ENCODE measurements at regions not wholly inside any gene's neighbourhood (a gene's known extent, or its start where the extent isn't known, plus 50 kb on each side); places are given as distances from the start of the nearest gene placed in this dataset.
A peak's percentile ranks its signal among the peaks of the same experiment; 100 is the strongest.

- Mint-ChIP-seq H3K27me3 (no peaks in the 10 kb centered on the region), H3K9me3 (no peaks in the 10 kb centered on the region), H3K27ac (no peak overlapping the region), H3K4me1 (no peaks in the 10 kb centered on the region), H3K36me3 (no peaks in the 10 kb centered on the region), H3K4me3 (no peak overlapping the region)
- no peak for DNase-seq
- Histone ChIP-seq H3K27me3 (ENCODE audit: insufficient read depth, low read length, poor library complexity, severe bottlenecking) (no peaks in the 10 kb centered on the region), H3K27ac (ENCODE audit: low read depth, low read length) (no peak overlapping the region), H3K9me3 (ENCODE audit: low read length) (no peaks in the 10 kb centered on the region), H3K36me3 (ENCODE audit: insufficient read depth, low read length) (no peaks in the 10 kb centered on the region), H3K4me3 (ENCODE audit: low read length) (no peak overlapping the region), H3K4me1 (ENCODE audit: insufficient read depth, low read length) (no peaks in the 10 kb centered on the region)
- CTCF ChIA-PET, result no interaction called here
- POLR2A ChIA-PET, result no interaction called here
These were observed 204.9 kb upstream of the CDH13 start for GRCh38 chr16:82421851-82422250.

- CTCF ChIA-PET, result no interaction called here
- H3K27me3 Mint-ChIP-seq, result no peaks in the 10 kb centered on the region
These were observed 207.4 kb upstream of the CDH13 start for GRCh38 chr16:82419332-82419731.

GRCh38 chr16:82414476-82414875 is 212.3 kb upstream of the CDH13 start:
- DNase-seq, result no peak
- H3K36me3 Mint-ChIP-seq, result no peaks in the 10 kb centered on the region
- H3K27ac Mint-ChIP-seq, result no peak overlapping the region
- Histone ChIP-seq H3K4me3 (ENCODE audit: low read length) (no peak overlapping the region), H3K27me3 (ENCODE audit: insufficient read depth, low read length, poor library complexity, severe bottlenecking) (no peaks in the 10 kb centered on the region), H3K36me3 (ENCODE audit: insufficient read depth, low read length) (no peaks in the 10 kb centered on the region), H3K4me1 (ENCODE audit: insufficient read depth, low read length) (no peaks in the 10 kb centered on the region), H3K27ac (ENCODE audit: low read depth, low read length) (no peak overlapping the region), H3K9me3 (ENCODE audit: low read length) (no peaks in the 10 kb centered on the region)
- no peaks in the 10 kb centered on the region for H3K4me1 Mint-ChIP-seq
- peaks cover 0 to 7% of the 10 kb centered on the region in 2 donors for H3K27me3 Mint-ChIP-seq
- no peaks in the 10 kb centered on the region for H3K9me3 Mint-ChIP-seq
- ChIA-PET POLR2A (no interaction called here), CTCF (no interaction called here)
- H3K4me3 Mint-ChIP-seq, result no peak overlapping the region

More at GRCh38 chr16:82419332-82419731, 207.4 kb upstream of the CDH13 start:
- no peak overlapping the region for H3K4me3 ChIP-seq (ENCODE audit: low read length)
- POLR2A ChIA-PET, result no interaction called here
- Mint-ChIP-seq H3K36me3 (no peaks in the 10 kb centered on the region), H3K4me1 (no peaks in the 10 kb centered on the region), H3K4me3 (no peak overlapping the region), H3K9me3 (no peaks in the 10 kb centered on the region), H3K27ac (no peak overlapping the region)
- no peak for DNase-seq
- no peaks in the 10 kb centered on the region for H3K27me3 ChIP-seq (ENCODE audit: insufficient read depth, low read length, poor library complexity, severe bottlenecking)
- no peaks in the 10 kb centered on the region for H3K36me3 ChIP-seq (ENCODE audit: insufficient read depth, low read length)
- no peaks in the 10 kb centered on the region for H3K4me1 ChIP-seq (ENCODE audit: insufficient read depth, low read length)
- H3K9me3 ChIP-seq (ENCODE audit: low read length), result no peaks in the 10 kb centered on the region
- H3K27ac ChIP-seq (ENCODE audit: low read depth, low read length), result no peak overlapping the region

GRCh38 chr16:82412770-82413169 is 214.0 kb upstream of the CDH13 start:
- no peaks in the 10 kb centered on the region for H3K36me3 ChIP-seq (ENCODE audit: insufficient read depth, low read length)
- no peaks in the 10 kb centered on the region for H3K9me3 ChIP-seq (ENCODE audit: low read length)
- no peak overlapping the region for H3K4me3 Mint-ChIP-seq
- no peak overlapping the region for H3K27ac Mint-ChIP-seq
- H3K27ac ChIP-seq (ENCODE audit: low read depth, low read length), result no peak overlapping the region
- H3K4me1 ChIP-seq (ENCODE audit: insufficient read depth, low read length), result no peaks in the 10 kb centered on the region
- peaks cover 0 to 8% of the 10 kb centered on the region in 2 donors for H3K27me3 Mint-ChIP-seq
- no peaks in the 10 kb centered on the region for H3K9me3 Mint-ChIP-seq
- H3K27me3 ChIP-seq (ENCODE audit: insufficient read depth, low read length, poor library complexity, severe bottlenecking), result no peaks in the 10 kb centered on the region
- DNase-seq, result no peak
- POLR2A ChIA-PET, result no interaction called here
- no peak overlapping the region for H3K4me3 ChIP-seq (ENCODE audit: low read length)
- H3K36me3 Mint-ChIP-seq, result no peaks in the 10 kb centered on the region
- CTCF ChIA-PET, result no interaction called here
- no peaks in the 10 kb centered on the region for H3K4me1 Mint-ChIP-seq

- no peak for DNase-seq
- Histone ChIP-seq H3K4me3 (ENCODE audit: low read length) (no peak overlapping the region), H3K4me1 (ENCODE audit: insufficient read depth, low read length) (no peaks in the 10 kb centered on the region), H3K27ac (ENCODE audit: low read depth, low read length) (no peak overlapping the region), H3K27me3 (ENCODE audit: insufficient read depth, low read length, poor library complexity, severe bottlenecking) (no peaks in the 10 kb centered on the region), H3K36me3 (ENCODE audit: insufficient read depth, low read length) (no peaks in the 10 kb centered on the region), H3K9me3 (ENCODE audit: low read length) (no peaks in the 10 kb centered on the region)
- ChIA-PET POLR2A (no interaction called here), CTCF (no interaction called here)
- Mint-ChIP-seq H3K4me1 (peaks cover 10 to 13% (median 11%) of the 10 kb centered on the region in 3 donors), H3K4me3 (peak overlapping the region in 1 of 7 donors; percentile 25), H3K27me3 (peaks cover 6 to 10% of the 10 kb centered on the region in 2 donors), H3K9me3 (peaks cover 0 to 4% (median 0%) of the 10 kb centered on the region in 5 donors), H3K36me3 (no peaks in the 10 kb centered on the region), H3K27ac (peak overlapping the region in 7 of 8 donors; percentile 11 to 94 (median 39))
These were observed 221.0 kb upstream of the CDH13 start for GRCh38 chr16:82405736-82406135.

GRCh38 chr16:82404586-82405315 is 222.0 kb upstream of the CDH13 start:
- peak overlapping the region in 1 of 7 donors; percentile 41 for H3K4me3 Mint-ChIP-seq

GRCh38 chr16:82402665-82403218 is 224.0 kb upstream of the CDH13 start:
- Histone ChIP-seq H3K9me3 (ENCODE audit: low read length) (no peaks in the 10 kb centered on the region), H3K36me3 (ENCODE audit: insufficient read depth, low read length) (no peaks in the 10 kb centered on the region), H3K4me1 (ENCODE audit: insufficient read depth, low read length) (no peaks in the 10 kb centered on the region), H3K27ac (ENCODE audit: low read depth, low read length) (no peak overlapping the region), H3K4me3 (ENCODE audit: low read length) (no peak overlapping the region), H3K27me3 (ENCODE audit: insufficient read depth, low read length, poor library complexity, severe bottlenecking) (no peaks in the 10 kb centered on the region)
- Mint-ChIP-seq H3K4me1 (peaks cover 10 to 13% (median 11%) of the 10 kb centered on the region in 3 donors), H3K36me3 (no peaks in the 10 kb centered on the region), H3K27me3 (peaks cover 2 to 6% of the 10 kb centered on the region in 2 donors), H3K9me3 (peaks cover 0 to 4% (median 0%) of the 10 kb centered on the region in 5 donors), H3K27ac (no peak overlapping the region), H3K4me3 (no peak overlapping the region)
- ChIA-PET CTCF (no interaction called here), POLR2A (no interaction called here)
- no peak for DNase-seq

More at GRCh38 chr16:82404586-82405315, 222.0 kb upstream of the CDH13 start:
- Mint-ChIP-seq H3K27me3 (peaks cover 3 to 6% of the 10 kb centered on the region in 2 donors), H3K4me1 (peaks cover 10 to 13% (median 11%) of the 10 kb centered on the region in 3 donors), H3K27ac (no peak overlapping the region), H3K9me3 (peaks cover 0 to 4% (median 0%) of the 10 kb centered on the region in 5 donors), H3K36me3 (no peaks in the 10 kb centered on the region)
- no peak overlapping the region for H3K27ac ChIP-seq (ENCODE audit: low read depth, low read length)
- DNase-seq, result no peak
- no peaks in the 10 kb centered on the region for H3K4me1 ChIP-seq (ENCODE audit: insufficient read depth, low read length)
- H3K36me3 ChIP-seq (ENCODE audit: insufficient read depth, low read length), result no peaks in the 10 kb centered on the region
- H3K9me3 ChIP-seq (ENCODE audit: low read length), result no peaks in the 10 kb centered on the region
- ChIA-PET CTCF (no interaction called here), POLR2A (no interaction called here)
- H3K4me3 ChIP-seq (ENCODE audit: low read length), result no peak overlapping the region
- H3K27me3 ChIP-seq (ENCODE audit: insufficient read depth, low read length, poor library complexity, severe bottlenecking), result no peaks in the 10 kb centered on the region

- Histone ChIP-seq H3K4me3 (ENCODE audit: low read length) (no peak overlapping the region), H3K36me3 (ENCODE audit: insufficient read depth, low read length) (no peaks in the 10 kb centered on the region), H3K27ac (ENCODE audit: low read depth, low read length) (no peak overlapping the region), H3K9me3 (ENCODE audit: low read length) (no peaks in the 10 kb centered on the region), H3K27me3 (ENCODE audit: insufficient read depth, low read length, poor library complexity, severe bottlenecking) (no peaks in the 10 kb centered on the region), H3K4me1 (ENCODE audit: insufficient read depth, low read length) (no peaks in the 10 kb centered on the region)
- peaks cover 0 to 3% of the 10 kb centered on the region in 2 donors for H3K27me3 Mint-ChIP-seq
- POLR2A ChIA-PET, result no interaction called here
- H3K27ac Mint-ChIP-seq, result no peak overlapping the region
- peaks cover 0 to 7% (median 0%) of the 10 kb centered on the region in 5 donors for H3K9me3 Mint-ChIP-seq
- no peak for DNase-seq
- CTCF ChIA-PET, result no interaction called here
- no peaks in the 10 kb centered on the region for H3K36me3 Mint-ChIP-seq
- H3K4me1 Mint-ChIP-seq, result peaks cover 1 to 10% (median 3%) of the 10 kb centered on the region in 3 donors
- no peak overlapping the region for H3K4me3 Mint-ChIP-seq
These were observed 226.7 kb upstream of the CDH13 start for GRCh38 chr16:82400046-82400445.
